HepG2 (cell line): ENCODE measurements at regions not wholly inside any gene's neighbourhood (a gene's known extent, or its start where the extent isn't known, plus 50 kb on each side); places are given as distances from the start of the nearest gene placed in this dataset.

Source experiments
- ATAC-seq: fragments of 200-7000 bp; cut with Tn5 transposase; 3 replicates; pipeline ENCODE4 v1.9.1; 2020; ENCODE audit warnings: mild to moderate bottlenecking, moderate library complexity
- BruUV-seq: library from RNA; stranded (reverse); fragments of 400-500 nt; replicated peaks from 2 replicates; lab custom pipeline; 2021; lab: Mats Ljungman, UMichigan
- CTCF ChIA-PET: fragments of 300-600 bp; formaldehyde crosslinking; extraction: SDS; loops from one replicate; lab custom pipeline; 2021; ENCODE audit warnings: low total read pairs, inconsistent platforms, low intra/inter-chr PET ratio; lab: Yijun Ruan, JAX
- POLR2A ChIA-PET: fragments of 350-600 bp; sonication (Branson Sonifier 250); formaldehyde crosslinking; loops from one replicate; lab custom pipeline; 2020; ENCODE audit warnings: antibody characterized with exemption, inconsistent platforms; lab: Yijun Ruan, JAX
- DNase-seq: peaks from one replicate; pipeline ENCODE4 v3.0.0-alpha.2; 2015; ENCODE audit warnings: low spot score
- FAIRE-seq: peaks from 3 replicates; lab custom pipeline; 2011; peaks lifted over from hg19 to GRCh38; lab: Jason Lieb, UNC
- H2AFZ ChIP-seq: one replicate; pipeline ENCODE4 v1.6.1; 2011; ENCODE audit warnings: low read length, inconsistent platforms
- H3K27ac ChIP-seq: fragments of 300-600 bp; 3 replicates; pipeline ENCODE4 v1.8.0; 2011; ENCODE audit warnings: mixed run types, mild to moderate bottlenecking, mixed read lengths, low read length, inconsistent platforms; ENCODE audit not compliant: insufficient read depth; ENCODE audit errors: extremely low read length
- H3K27me3 ChIP-seq, 2 experiments: fragments of 200-600 bp in 1 of 2; 2 replicates in 1 of 2; 3 replicates in 1 of 2; pipeline versions ENCODE4 v1.6.0 to v1.8.0; 2011; ENCODE audit warnings: low read length in 2 of 2, mild to moderate bottlenecking in 2 of 2, moderate library complexity in 2 of 2, inconsistent platforms in 1 of 2; ENCODE audit not compliant: insufficient read depth in 2 of 2, control insufficient read depth in 1 of 2
- H3K36me3 ChIP-seq, 2 experiments: fragments of 200-600 bp in 1 of 2; replicated peaks in 1 of 2; 2 replicates in 1 of 2; 3 replicates in 1 of 2; pipeline versions ENCODE4 v1.5.1 to v1.8.0; 2011; ENCODE audit warnings: low read length in 2 of 2, inconsistent platforms in 1 of 2; ENCODE audit not compliant: insufficient read depth in 2 of 2, control insufficient read depth in 1 of 2
- H3K4me1 ChIP-seq: 2 replicates; pipeline ENCODE4 v1.5.1; 2012; ENCODE audit warnings: low read length, inconsistent platforms; ENCODE audit not compliant: insufficient read depth
- H3K4me2 ChIP-seq: 2 replicates; pipeline ENCODE4 v1.6.0; 2011; ENCODE audit warnings: low read depth, low read length, inconsistent platforms
- H3K4me3 ChIP-seq, 3 experiments: fragments of 200-600 bp in 1 of 3; sonication (generic), shearing (Covaris generic) in 1 of 3; replicated peaks in 1 of 3; 2 replicates each; pipeline ENCODE4 v1.5.1; 2011 to 2016; ENCODE audit warnings: low read length in 3 of 3, inconsistent platforms in 2 of 3, low read depth in 2 of 3, mild to moderate bottlenecking in 2 of 3, control low read depth in 1 of 3, mixed read lengths in 1 of 3; ENCODE audit not compliant: insufficient read depth in 1 of 3
- H3K79me2 ChIP-seq: one replicate; pipeline ENCODE4 v1.6.1; 2011; ENCODE audit warnings: low read length, inconsistent platforms; ENCODE audit not compliant: insufficient read depth
- H3K9ac ChIP-seq: 2 replicates; pipeline ENCODE4 v1.6.0; 2011; ENCODE audit warnings: mild to moderate bottlenecking, low read depth, low read length, inconsistent platforms; ENCODE audit not compliant: insufficient read depth
- H3K9me3 ChIP-seq: 2 replicates; pipeline ENCODE4 v1.5.1; 2012; ENCODE audit warnings: mild to moderate bottlenecking, low read length
- H4K20me1 ChIP-seq: 2 replicates; pipeline ENCODE4 v1.6.0; 2011; ENCODE audit warnings: inconsistent platforms, mild to moderate bottlenecking, low read length, moderate library complexity; ENCODE audit not compliant: insufficient read depth
- CBX1 ChIP-seq: IDR thresholded peaks from one replicate; pipeline ENCODE4 v1.6.1; 2016; ENCODE audit warnings: antibody characterized with exemption, low read depth
- ELF4 ChIP-seq: sonication (generic); formaldehyde crosslinking; IDR thresholded peaks from 2 replicates; pipeline ENCODE4 v1.5.0; 2020; ENCODE audit warnings: missing genetic modification reagents, mild to moderate bottlenecking, moderate library complexity, borderline replicate concordance
- ETS1 ChIP-seq: sonication (generic); formaldehyde crosslinking; IDR thresholded peaks from 2 replicates; pipeline ENCODE4 v1.4.0; 2020; ENCODE audit warnings: missing genetic modification reagents
- FOXM1 ChIP-seq: sonication (generic); formaldehyde crosslinking; IDR thresholded peaks from 2 replicates; pipeline ENCODE4 v1.5.0; 2020; ENCODE audit warnings: missing genetic modification reagents
- GLMP ChIP-seq: sonication (generic); formaldehyde crosslinking; IDR thresholded peaks from 2 replicates; pipeline ENCODE4 v1.9.0; 2021; ENCODE audit warnings: missing genetic modification reagents, mild to moderate bottlenecking, borderline replicate concordance
- PBX3 ChIP-seq: sonication (generic); formaldehyde crosslinking; IDR thresholded peaks from 2 replicates; pipeline ENCODE4 v1.8.1; 2023; ENCODE audit warnings: missing genetic modification reagents, inconsistent platforms, borderline replicate concordance
- POGK ChIP-seq: sonication (generic); formaldehyde crosslinking; conservative IDR thresholded peaks from 2 replicates; pipeline ENCODE4 v1.8.0; 2022; ENCODE audit warnings: mild to moderate bottlenecking, moderate library complexity, missing genetic modification reagents
- ZBTB4 ChIP-seq: sonication (generic); formaldehyde crosslinking; IDR thresholded peaks from 2 replicates; pipeline ENCODE4 v1.4.0; 2020; ENCODE audit warnings: missing genetic modification reagents, mild to moderate bottlenecking, borderline replicate concordance
- ZNF510 ChIP-seq: sonication (generic); formaldehyde crosslinking; IDR thresholded peaks from 2 replicates; pipeline ENCODE4 v1.4.0; 2020; ENCODE audit warnings: low read depth, mild to moderate bottlenecking, missing genetic modification reagents
- ZXDC ChIP-seq: sonication (generic); formaldehyde crosslinking; IDR thresholded peaks from 2 replicates; pipeline ENCODE4 v1.5.0; 2020; ENCODE audit warnings: mild to moderate bottlenecking, missing genetic modification reagents
- WGBS: methylation state at CpG from one replicate; pipeline ENCODE4 v1.1.6; 2017; ENCODE audit warnings: low lambda C conversion rate; 5-methylcytosine and 5-hydroxymethylcytosine counted together
- in situ Hi-C: cut with HindIII; loops from 2 replicates; pipeline ENCODE4 v1.10.0; 2017; ENCODE audit warnings: low pct_unique_long_range_greater_than_20kb; ENCODE audit not compliant: extremely low pct_ligation_motif_present
- intact Hi-C: fragments of 100-400 bp; cut with micrococcal nuclease; formaldehyde crosslinking; loops from one replicate; pipeline ENCODE4 v1.10.0; 2022; ENCODE audit not compliant: unreplicated experiment

GRCh38 chr5:3100921-3101551, 349.6 kb upstream of the IRX2 start (continued):
- TF ChIP-seq POGK (CRISPR knock-in tag), result no peak
- no peak for TF ChIP-seq ZBTB4 (CRISPR knock-in tag)

GRCh38 chr5:3099954-3100353, 348.5 kb upstream of the IRX2 start:
- WGBS, result 0% methylated on average over 1 of the region's 6 CpGs
- Histone ChIP-seq H2AFZ (no peak overlapping the region), H3K4me2 (no peak overlapping the region), H3K4me3 (no peak overlapping the region), H3K9ac (no peak overlapping the region), H3K9me3 (no peaks in the 10 kb centered on the region), H3K27me3 (peaks cover 0 to 40% of the 10 kb centered on the region in 2 experiments; a peak in 4 of 5 replicates), H3K4me1 (no peaks in the 10 kb centered on the region), H3K79me2 (no peaks in the 10 kb centered on the region), H3K36me3 (no peaks in the 10 kb centered on the region), H4K20me1 (no peaks in the 10 kb centered on the region), H3K27ac (no peak overlapping the region)
- FAIRE-seq (no peak), DNase-seq (no peak), ATAC-seq (no peak)
- in situ Hi-C loops, result no loop called here
- BruUV-seq, result no TSS peak
- intact Hi-C loops, result no loop called here
- ChIA-PET CTCF (no interaction called here), POLR2A (no interaction called here)
- TF ChIP-seq CBX1 (no peak), ZNF510 (CRISPR knock-in tag) (no peak), ZXDC (no peak), GLMP (CRISPR knock-in tag) (no peak), PBX3 (CRISPR knock-in tag) (no peak), FOXM1 (CRISPR knock-in tag) (no peak), ETS1 (CRISPR knock-in tag) (no peak), ELF4 (CRISPR knock-in tag) (no peak)
